Stimulated activated CD4-positive, alpha-beta T cell treated with anti-CD3 and anti-CD28 coated beads, Interleukin-2, amount 100 ng/mL, for 48 hours (primary cell): ENCODE measurements at regions not wholly inside any gene's neighbourhood (a gene's known extent, or its start where the extent isn't known, plus 50 kb on each side); places are given as distances from the start of the nearest gene placed in this dataset.
A peak's percentile ranks its signal among the peaks of the same experiment; 100 is the strongest.

ENCODE experiments used
- DNase-seq, 2 donors: peaks; one replicate each; pipeline ENCODE4 v3.0.0-alpha.2; 2020

DNA sequence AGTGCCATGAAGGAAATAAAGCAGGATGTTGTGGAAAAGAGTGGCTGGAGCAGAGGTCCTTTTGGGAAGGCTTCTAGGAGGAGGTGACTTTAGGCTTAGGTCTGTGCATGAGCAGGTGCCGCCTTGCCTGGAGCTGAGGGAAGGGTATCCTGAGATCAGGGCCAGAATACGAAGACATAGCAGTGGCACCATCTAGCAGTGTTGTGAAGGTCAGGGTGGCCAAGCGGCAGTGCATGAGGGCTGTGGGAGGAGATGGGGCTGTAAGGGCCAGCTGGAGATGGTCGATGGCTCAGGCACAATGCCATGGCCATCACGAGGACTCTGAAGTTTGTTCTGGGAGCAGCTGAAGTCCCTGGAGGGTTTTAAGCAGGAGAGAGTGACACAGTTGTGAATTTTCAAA is 219.5 kb downstream of the PTPRU start:
- DNase-seq: no peak

GRCh38 chr1:29454616-29455380 is 218.5 kb downstream of the PTPRU start:
- no peak for DNase-seq

DNA sequence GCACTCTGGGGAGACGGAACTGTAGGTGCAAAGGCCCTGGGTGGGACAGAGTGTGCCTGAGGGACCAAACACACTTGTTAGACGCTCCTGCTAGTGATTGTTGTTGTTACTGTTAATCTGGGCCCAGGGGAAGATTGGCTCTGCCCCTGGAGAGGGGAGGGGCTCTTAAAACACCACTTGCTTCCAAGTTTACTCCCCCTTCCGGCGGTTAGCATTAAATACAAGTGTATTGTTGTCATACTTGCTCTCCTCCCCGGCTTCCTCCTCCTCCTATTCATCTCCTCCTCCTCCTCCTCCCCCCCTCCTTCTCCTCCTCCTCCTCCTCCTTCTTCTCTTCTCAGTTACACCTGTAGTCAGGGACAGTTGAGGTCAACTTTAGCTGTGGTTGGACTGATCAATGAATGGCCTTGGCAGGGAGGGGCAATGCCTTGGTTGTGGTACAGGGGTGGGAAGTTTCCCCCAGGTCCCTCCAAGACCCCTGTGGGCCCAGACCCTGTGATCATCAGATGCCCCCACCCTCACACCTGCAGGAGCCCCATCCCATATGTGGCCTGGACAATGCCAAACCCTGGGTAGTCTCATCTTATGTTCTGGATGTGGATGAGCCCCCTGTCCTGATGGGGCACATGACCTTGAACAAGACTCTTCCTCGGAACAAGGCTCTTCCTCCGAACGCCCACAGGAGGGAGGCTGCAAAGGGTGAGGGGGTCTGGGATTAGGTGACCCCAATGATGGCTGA is 217.3 kb downstream of the PTPRU start:
- peak in 1 of 2 donors; percentile 1 for DNase-seq

GRCh38 chr1:29452463-29453230 is 216.3 kb downstream of the PTPRU start:
- DNase-seq: no peak

DNA sequence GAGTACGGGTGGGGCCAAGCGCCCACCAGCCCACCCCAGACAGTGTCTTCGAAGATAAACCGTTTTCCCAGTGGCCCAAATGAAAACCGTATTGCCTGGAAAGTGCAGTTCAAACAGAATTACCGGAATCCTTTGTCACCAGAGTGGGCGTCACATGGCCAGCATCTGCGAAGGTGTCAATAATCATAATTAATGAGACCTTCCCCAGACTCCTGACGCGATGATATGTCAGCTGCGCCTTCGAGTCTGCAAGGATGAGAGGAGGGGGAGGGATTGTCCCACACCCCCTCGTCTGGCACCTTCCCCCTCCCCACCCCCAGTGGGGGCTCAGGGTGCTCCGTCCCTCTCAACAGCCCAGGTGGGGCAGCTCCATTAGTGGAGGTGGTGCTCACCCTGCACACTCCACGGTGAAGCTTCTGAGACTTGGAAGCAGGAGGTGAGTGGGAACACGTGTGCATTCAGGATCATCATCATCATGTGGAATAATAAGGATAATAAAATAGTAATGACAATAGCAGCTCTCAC is 215.1 kb downstream of the PTPRU start:
- no peak for DNase-seq

GRCh38 chr1:29450591-29450990 is 214.3 kb downstream of the PTPRU start:
- DNase-seq: no peak

DNA sequence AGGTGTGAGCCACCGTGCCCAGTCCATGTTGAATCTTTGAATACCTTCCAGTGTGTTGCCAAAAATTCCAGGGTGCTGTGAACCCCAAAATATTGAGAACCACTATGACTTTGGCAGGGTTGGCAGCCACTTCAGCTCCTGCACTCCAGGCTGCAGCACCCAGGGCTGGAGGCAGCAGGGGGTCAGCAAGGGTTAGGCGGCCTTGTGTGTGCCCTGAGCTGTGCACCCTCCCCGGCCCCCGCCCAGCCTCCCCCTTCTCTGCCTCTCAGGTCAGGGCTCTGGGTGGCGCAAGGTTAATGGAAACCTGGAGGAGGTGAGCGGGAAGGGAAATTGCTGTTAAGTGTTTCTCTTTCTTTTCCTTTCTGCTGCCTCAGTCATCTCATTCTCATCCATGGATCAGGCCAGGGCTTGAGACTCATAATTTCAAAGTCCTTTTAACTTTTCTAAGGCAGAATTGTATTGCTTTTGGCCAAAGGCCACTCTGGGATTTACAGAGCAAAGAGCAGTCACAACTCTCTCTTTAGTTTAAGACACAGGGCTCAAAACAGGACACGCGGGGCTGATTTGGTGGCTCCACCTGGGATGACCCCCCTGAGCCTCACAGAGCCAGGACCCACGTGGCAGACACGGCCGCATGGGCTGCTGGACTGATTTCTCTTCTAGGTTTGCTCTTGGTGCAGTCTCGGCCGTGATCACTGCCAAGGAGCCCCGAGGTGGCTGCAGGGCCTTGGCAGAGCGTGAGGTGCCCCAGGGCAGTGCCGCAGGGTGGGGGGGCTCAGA is 212.3 kb downstream of the PTPRU start:
- DNase-seq: no peak

DNA sequence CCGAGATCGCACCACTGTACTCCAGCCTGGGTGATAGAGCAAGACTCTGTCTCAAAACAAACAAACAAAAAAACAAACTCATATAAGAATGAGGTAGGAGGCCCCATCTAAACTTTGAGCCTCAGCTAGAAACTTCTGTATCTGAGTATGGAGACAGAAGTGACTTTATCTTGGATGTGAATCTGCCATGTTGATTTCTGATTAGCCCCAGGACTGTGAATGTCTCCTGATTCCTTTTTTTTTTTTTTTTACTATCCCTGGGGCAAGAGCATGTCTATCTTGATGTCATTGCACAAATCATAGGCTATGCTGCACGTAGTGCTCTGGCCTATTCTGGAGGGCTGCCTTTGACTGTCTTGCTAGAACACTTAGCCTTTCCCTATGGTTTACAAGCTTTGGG is 211.0 kb downstream of the PTPRU start:
- no peak for DNase-seq

- DNase-seq: no peak
Observed at GRCh38 chr1:29444782-29445729, 208.7 kb downstream of the PTPRU start.

- DNase-seq: no peak
Observed at GRCh38 chr1:29444081-29444715, 207.9 kb downstream of the PTPRU start.

DNA sequence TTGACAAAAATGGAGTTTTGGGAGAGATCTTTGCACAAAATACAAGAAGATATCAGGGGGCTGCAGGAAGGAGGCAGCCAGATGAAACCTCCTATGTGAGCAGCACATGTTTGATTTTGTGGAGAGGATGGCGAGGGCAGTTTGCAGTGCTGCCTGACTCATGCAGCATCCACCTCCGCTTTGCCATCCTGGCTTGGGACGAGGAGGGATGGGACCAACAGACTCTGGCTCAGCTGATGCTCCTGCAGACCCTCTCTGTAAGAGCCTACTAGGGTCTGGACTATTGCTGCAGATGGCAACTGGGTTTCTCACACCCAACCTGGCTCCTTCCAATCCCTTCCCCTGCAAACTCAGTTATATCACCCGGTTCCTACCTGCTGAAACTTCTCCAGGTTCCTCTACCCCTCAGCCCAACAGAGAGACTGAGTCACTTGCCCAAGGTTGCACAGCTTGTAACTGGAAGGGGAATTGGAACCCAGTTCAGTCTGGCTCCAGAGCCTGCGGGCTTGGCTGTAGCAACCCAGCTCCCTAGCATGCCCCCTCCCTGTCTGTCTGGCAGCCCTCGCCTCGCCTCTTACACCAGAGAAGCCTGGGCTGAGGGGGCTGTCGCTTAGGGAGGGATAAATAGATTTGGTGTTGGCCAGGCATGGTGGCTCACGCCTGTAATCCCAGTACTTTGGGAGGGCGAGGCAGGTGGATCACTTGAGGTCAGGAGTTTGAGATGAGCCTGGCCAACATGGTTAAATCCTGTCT is 205.8 kb downstream of the PTPRU start:
- DNase-seq: no peak

DNA sequence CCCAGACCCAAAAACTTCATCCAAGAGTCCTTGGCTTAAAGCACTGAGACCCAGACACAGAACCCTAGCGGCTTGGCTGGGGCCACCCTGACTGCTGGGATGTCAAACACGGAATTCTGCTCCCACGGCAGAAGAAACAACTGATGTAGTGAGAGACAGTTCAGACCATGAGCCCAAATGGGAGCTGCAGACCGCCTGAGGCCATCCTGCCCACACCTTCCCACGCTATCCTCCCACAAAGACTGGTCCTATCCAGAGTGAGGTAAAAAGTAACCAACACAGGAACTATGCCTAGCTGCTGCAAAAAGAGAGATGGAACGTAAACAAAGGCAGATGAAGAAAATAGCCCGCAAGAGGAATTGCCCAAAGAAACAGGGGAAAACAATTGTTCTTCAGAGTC is 203.3 kb downstream of the PTPRU start:
- no peak for DNase-seq

DNA sequence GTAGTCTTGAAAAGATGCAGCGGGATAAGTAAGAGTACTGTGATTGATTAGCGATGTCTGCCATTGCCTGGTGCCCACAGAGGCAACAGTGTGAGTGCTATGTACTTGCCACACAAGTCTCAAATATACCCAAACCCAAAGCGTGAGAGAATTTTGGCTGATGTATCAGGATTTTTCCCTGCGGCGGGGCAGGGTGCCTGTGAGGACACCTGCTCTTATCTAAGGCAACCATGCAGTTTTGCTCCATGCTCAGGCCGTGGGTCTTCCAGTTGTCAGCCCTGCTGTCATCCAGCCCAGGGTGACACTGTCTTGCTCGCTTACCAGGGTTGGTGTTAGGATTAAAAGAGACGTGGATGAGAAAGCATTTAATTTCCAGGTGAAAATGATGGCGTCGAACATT is 202.7 kb downstream of the PTPRU start:
- no peak for DNase-seq

- DNase-seq: no peak
Observed at GRCh38 chr1:29437946-29438345, 201.6 kb downstream of the PTPRU start.

DNA sequence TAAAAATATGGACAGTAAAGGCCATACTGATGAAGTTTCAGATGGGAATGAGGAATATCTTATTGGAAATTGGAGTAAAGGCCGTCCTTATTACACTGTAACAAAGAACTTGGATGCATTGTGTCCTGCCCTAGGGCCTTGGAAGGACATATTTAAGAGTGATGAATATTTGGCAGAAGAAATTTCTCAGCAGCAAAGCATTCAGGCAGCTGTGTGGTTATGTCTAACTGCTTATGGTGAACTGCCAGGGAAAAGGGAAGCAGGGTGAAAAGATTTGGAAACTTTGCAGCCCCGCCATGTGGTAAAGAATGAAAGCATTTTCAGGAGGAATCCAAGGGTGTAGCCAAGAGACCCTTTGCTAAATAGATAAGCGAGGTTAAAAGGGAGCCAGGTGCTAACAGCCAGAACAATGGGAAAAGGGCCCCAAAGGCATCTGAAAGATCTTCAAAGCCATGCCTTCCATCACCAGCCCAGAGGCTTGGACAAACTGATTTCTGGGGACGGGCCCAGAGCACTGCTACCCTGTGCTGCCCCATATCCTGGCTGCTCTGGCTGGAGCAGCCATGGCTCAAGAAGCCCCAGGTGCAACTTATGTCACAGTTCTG is 200.0 kb downstream of the PTPRU start:
- no peak for DNase-seq

- no peak for DNase-seq
Observed at GRCh38 chr1:29433830-29434229, 197.5 kb downstream of the PTPRU start.

DNA sequence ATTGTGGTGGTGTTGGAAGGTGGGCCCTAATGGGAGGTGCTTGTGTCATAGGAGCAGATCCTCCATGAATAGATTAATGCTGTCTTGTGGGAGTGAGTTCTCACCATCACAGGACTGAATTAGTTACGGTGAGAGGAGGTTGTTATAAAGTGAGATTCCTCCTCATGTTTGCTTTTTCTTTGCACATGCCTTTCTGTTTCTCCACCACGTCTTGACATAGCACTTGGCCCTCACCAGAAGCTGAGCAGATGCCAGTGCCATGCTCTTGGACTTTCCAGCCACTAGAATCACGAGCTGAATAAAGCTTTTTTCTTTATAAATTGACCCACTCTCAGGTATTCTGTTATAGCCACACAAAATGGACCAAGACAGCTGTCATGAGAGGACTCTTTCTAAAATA is 194.8 kb downstream of the PTPRU start:
- no peak for DNase-seq

DNA sequence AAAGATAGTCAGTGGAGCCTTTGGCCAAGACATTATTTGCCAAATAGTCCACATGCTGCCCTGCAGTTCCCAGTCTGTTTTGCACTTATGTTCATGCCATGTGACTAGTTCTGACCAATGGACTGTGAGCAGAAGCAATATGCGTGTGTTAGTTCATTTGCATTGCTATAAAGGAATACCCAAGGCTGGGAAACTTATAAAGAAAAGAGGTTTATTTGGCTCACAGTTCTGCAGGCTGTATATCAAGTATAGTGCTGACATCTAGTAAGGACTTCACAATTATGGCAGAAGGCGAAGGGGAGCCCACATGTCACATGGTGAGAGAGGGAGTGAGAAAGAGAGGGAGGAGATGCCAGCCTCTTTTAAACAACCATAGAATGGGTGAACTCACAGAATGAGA is 193.3 kb downstream of the PTPRU start:
- no peak for DNase-seq

DNA sequence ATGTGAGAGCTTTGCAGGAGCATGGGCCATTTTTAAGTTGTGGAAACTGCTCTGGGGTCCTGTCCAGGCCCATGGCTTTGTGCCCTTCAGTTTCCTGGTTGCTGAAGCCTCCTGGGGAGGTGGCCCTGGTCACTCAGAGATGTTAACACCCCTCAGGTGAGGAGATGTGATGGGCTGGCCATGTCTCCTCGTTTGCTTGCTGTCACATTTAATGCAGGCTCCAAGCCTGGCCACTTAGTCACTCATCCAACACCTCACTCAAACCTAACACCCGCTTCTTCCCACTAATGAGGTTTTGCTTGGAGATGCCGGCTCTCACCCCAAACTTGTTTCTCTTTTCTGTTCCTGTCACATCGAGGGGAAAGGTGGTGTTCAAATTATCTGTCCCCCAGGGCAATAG is 192.7 kb downstream of the PTPRU start:
- no peak for DNase-seq

DNA sequence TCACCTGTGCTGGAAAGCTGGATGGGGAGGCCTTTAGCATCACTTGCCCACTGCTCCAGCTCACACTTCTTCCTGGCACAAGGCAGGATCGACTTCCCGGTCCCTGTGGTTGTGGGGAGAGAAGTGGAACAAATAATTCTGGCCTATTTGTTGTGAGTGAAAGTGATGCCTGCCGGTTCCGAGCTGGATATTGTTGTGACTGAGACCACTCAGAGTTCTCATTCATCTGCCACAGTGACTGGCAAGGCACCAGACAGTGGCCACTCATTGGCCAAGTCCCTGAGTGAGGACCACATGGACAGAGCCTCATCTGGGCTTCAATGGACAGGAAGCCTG is 191.9 kb downstream of the PTPRU start:
- no peak for DNase-seq
